Right renal cortex interstitium (tissue), 3 donors: ENCODE measurements at regions not wholly inside any gene's neighbourhood (a gene's known extent, or its start where the extent isn't known, plus 50 kb on each side); places are given as distances from the start of the nearest gene placed in this dataset.

Experiments used
- DNase-seq, 3 donors: peaks; one replicate each; pipeline ENCODE4 v3.0.0-alpha.2; 2013; ENCODE audit warnings: low read depth in 3 of 3, low spot score in 2 of 3

GRCh38 chr6:137750297-137750696, 116.8 kb upstream of the TNFAIP3 start:
- DNase-seq = no peak

GRCh38 chr6:137751768-137752560, 115.1 kb upstream of the TNFAIP3 start:
- no peak for DNase-seq

- no peak for DNase-seq
Measured at GRCh38 chr6:137754366-137754765, 112.7 kb upstream of the TNFAIP3 start.

GRCh38 chr6:137754866-137755265, 112.2 kb upstream of the TNFAIP3 start:
- no peak for DNase-seq

GRCh38 chr6:137755284-137755683, 111.8 kb upstream of the TNFAIP3 start:
- no peak for DNase-seq

- DNase-seq = no peak
Measured at GRCh38 chr6:137756788-137757187, 110.3 kb upstream of the TNFAIP3 start.

- DNase-seq = no peak
Measured at GRCh38 chr6:137758661-137759060, 108.4 kb upstream of the TNFAIP3 start.

- DNase-seq = no peak
Measured at GRCh38 chr6:137759624-137760023, 107.4 kb upstream of the TNFAIP3 start.

GRCh38 chr6:137761072-137761471, 106.0 kb upstream of the TNFAIP3 start:
- no peak for DNase-seq

GRCh38 chr6:137761487-137761886, 105.6 kb upstream of the TNFAIP3 start:
- DNase-seq = no peak

GRCh38 chr6:137762168-137763090, 104.6 kb upstream of the TNFAIP3 start:
- DNase-seq = no peak

- no peak for DNase-seq
Measured at GRCh38 chr6:137763436-137763835, 103.6 kb upstream of the TNFAIP3 start.

- DNase-seq = no peak
Measured at GRCh38 chr6:137763886-137764285, 103.2 kb upstream of the TNFAIP3 start.

GRCh38 chr6:137764464-137764863, 102.6 kb upstream of the TNFAIP3 start:
- no peak for DNase-seq

GRCh38 chr6:137765059-137765458, 102.0 kb upstream of the TNFAIP3 start:
- no peak for DNase-seq

GRCh38 chr6:137766596-137767370, 100.3 kb upstream of the TNFAIP3 start:
- DNase-seq = no peak

- DNase-seq = no peak
Measured at GRCh38 chr6:137767465-137767864, 99.6 kb upstream of the TNFAIP3 start.

GRCh38 chr6:137767911-137768690, 99.0 kb upstream of the TNFAIP3 start:
- DNase-seq = no peak

GRCh38 chr6:137768935-137769334, 98.1 kb upstream of the TNFAIP3 start:
- no peak for DNase-seq

GRCh38 chr6:137769797-137770362, 97.2 kb upstream of the TNFAIP3 start:
- DNase-seq = no peak
